Activated T-cell treated with anti-CD3 and anti-CD28 coated beads, Interleukin-2, amount 50 U/mL, for 48 hours (primary cell): ENCODE measurements at regions not wholly inside any gene's neighbourhood (a gene's known extent, or its start where the extent isn't known, plus 50 kb on each side); places are given as distances from the start of the nearest gene placed in this dataset.
"Not testable (repeated sequence)": the region's sequence is repeated elsewhere in the genome, so short reads cannot be mapped to it uniquely, and the experiment has no call there.

Experiments
- DNase-seq, 2 experiments: peaks; one replicate each; pipeline ENCODE4 v3.0.0-alpha.2; 2020

GRCh38 chr10:42177793-42178689, 460.3 kb downstream of the ZNF33B start:
- DNase-seq: not testable (repeated sequence)

- DNase-seq: no peak
These were observed 461.1 kb downstream of the ZNF33B start for GRCh38 chr10:42177077-42177792.

DNA sequence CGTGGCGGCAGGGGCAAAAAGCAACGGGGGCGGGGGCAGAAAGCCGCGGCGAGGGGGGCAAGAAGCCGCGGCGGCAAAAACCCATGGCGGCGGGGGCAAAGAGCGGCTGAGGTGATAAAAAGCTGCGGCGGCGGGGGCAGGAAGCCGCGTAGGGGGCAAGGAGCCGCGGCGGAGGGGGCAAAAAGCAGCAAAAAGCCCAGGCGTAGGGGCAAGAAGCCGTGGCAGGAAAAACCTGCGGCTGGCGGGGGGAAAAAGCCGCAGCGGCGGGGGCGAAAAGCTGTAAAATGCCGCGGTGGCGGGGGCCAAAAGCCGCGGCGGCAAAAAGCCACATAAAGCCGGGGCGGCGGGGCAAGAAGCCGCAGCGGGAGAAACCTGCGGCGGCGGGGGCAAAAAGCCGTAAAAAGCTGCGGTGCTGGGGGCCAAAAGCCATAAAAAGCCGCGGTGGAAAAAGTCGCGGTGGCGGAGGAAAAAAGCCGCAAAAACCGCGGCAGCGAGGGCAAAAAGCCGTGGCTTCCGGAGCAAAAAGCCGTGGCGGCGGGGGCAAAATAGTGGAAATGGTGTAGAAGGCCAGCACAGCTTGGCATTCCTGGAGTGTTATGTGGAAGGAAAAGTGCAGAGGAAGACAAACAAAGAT, 487.8 kb downstream of the ZNF33B start:
- DNase-seq: no peak

- no peak for DNase-seq
These were observed 488.5 kb downstream of the ZNF33B start for GRCh38 chr10:42149722-42150427.

GRCh38 chr10:42149027-42149700, 489.2 kb downstream of the ZNF33B start:
- DNase-seq: no peak

- DNase-seq: not testable (repeated sequence)
These were observed 492.2 kb downstream of the ZNF33B start for GRCh38 chr10:42146165-42146564.

GRCh38 chr10:42138023-42138422, 500.3 kb downstream of the ZNF33B start:
- not testable (repeated sequence) for DNase-seq

GRCh38 chr10:42113158-42113450, 525.3 kb downstream of the ZNF33B start:
- DNase-seq: no peak

DNA sequence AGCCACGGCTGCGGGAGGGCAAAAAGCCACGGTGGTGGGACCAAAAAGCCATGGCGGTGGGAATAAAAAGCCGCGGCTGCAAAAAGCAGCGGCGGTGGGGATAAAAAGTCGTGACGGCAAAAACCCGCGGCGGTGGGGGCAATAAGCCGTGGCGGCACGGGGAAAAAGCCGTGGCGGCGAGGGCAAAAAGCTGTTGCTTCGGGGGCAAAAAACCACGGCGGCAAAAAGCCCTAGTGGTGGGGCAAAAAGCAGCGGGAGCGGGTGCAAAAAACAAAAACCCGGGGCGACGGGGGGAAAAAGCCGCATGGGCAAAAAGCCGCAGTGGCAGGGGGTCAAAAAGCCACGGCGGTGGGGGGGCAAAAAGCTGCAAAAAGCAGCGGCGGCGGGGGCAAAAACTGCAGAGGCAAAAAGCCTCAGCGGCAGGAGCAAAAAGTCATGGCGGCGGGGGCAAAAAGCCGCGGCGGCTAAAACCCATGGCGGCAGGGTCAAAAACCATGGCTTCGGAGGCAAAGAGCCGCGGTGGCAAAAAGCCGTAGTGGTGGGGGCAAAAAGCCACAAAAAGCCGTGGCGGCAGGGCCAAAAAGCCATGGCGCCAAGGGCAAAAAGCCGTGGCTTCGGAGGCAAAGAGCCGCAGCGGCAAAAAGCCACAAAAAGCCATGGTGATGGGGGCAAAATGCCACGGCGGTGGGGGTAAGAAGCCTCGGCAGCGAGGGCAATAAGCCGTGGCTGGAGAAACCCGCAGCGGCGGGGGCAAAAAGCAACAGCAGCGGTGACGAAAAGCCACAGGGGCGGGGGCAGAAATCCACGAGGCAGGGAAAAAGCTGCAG, 525.8 kb downstream of the ZNF33B start:
- DNase-seq: no peak

- no peak for DNase-seq
These were observed 526.6 kb downstream of the ZNF33B start for GRCh38 chr10:42111661-42112330.

DNA sequence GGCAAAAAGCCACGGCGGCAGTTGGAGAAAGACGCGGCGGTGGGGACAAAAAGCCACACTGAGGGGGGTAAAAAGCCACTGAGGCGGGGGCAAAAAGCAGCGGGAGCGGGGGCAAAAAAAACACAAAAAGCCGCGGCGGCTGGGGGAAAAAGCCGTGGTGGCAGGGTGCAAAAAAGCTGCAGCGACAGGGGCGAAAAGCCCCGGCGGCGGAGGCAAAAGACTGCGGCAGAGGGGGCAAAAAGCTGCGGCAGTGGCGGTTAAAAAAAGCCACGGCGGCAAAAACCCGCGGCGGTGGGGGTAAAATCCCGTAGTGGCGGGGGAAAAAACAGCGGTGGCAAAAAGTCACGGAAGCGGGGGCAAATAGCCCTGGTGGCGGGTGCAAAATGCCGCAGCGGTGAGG, 527.3 kb downstream of the ZNF33B start:
- DNase-seq: no peak
